A204.1 (cell line): ENCODE measurements at regions not wholly inside any gene's neighbourhood (a gene's known extent, or its start where the extent isn't known, plus 50 kb on each side); places are given as distances from the start of the nearest gene placed in this dataset.
A peak's percentile ranks its signal among the peaks of the same experiment; 100 is the strongest.
"Not testable (repeated sequence)": the region's sequence is repeated elsewhere in the genome, so short reads cannot be mapped to it uniquely, and the experiment has no call there.

Source experiments
- FAIRE-seq: peaks from 2 replicates; lab custom pipeline; 2012; peaks lifted over from hg19 to GRCh38; lab: Jason Lieb, UNC

- FAIRE-seq: no peak
Measured at GRCh38 chr5:108696951-108697715, 50.6 kb upstream of the FER start.

- FAIRE-seq: no peak
Measured at GRCh38 chr5:108696407-108696806, 51.3 kb upstream of the FER start.

- FAIRE-seq: no peak
Measured at GRCh38 chr5:108688485-108688884, 59.2 kb upstream of the FER start.

- FAIRE-seq: no peak
Measured at GRCh38 chr5:108687595-108688200, 60.0 kb upstream of the FER start.

- FAIRE-seq: no peak
Measured at GRCh38 chr5:108686676-108687075, 61.0 kb upstream of the FER start.

GRCh38 chr5:108685448-108686216, 62.1 kb upstream of the FER start:
- FAIRE-seq: not testable (repeated sequence)

GRCh38 chr5:108681079-108681921, 66.4 kb upstream of the FER start:
- peak; percentile 97 for FAIRE-seq

- FAIRE-seq: no peak
Measured at GRCh38 chr5:108678091-108678490, 69.6 kb upstream of the FER start.

GRCh38 chr5:108675736-108676135, 72.0 kb upstream of the FER start:
- no peak for FAIRE-seq

GRCh38 chr5:108672639-108673038, 75.1 kb upstream of the FER start:
- FAIRE-seq: no peak

- FAIRE-seq: no peak
Measured at GRCh38 chr5:108670591-108671289, 77.0 kb upstream of the FER start.

- FAIRE-seq: no peak
Measured at GRCh38 chr5:108669462-108669861, 78.2 kb upstream of the FER start.

- FAIRE-seq: no peak
Measured at GRCh38 chr5:108661590-108662219, 86.0 kb upstream of the FER start.

GRCh38 chr5:108661024-108661423, 86.7 kb upstream of the FER start:
- no peak for FAIRE-seq

- no peak for FAIRE-seq
Measured at GRCh38 chr5:108660291-108660690, 87.4 kb upstream of the FER start.

- no peak for FAIRE-seq
Measured at GRCh38 chr5:108659531-108659930, 88.2 kb upstream of the FER start.

GRCh38 chr5:108655750-108656450, 91.8 kb upstream of the FER start:
- FAIRE-seq: no peak

- no peak for FAIRE-seq
Measured at GRCh38 chr5:108654051-108654450, 93.6 kb upstream of the FER start.

- FAIRE-seq: no peak
Measured at GRCh38 chr5:108653201-108653600, 94.5 kb upstream of the FER start.

- no peak for FAIRE-seq
Measured at GRCh38 chr5:108650997-108651396, 96.7 kb upstream of the FER start.

- no peak for FAIRE-seq
Measured at GRCh38 chr5:108649646-108650045, 98.1 kb upstream of the FER start.
